K562 (cell line): ENCODE measurements at regions not wholly inside any gene's neighbourhood (a gene's known extent, or its start where the extent isn't known, plus 50 kb on each side); places are given as distances from the start of the nearest gene placed in this dataset.

Experiments
- ATAC-seq: fragments of 200-7000 bp; cut with Tn5 transposase; 3 replicates; pipeline ENCODE4 v1.9.1; 2020; ENCODE audit warnings: moderate library complexity
- BruUV-seq: library from RNA; stranded (reverse); fragments of 400-500 nt; replicated peaks from 2 replicates; lab custom pipeline; 2021; lab: Mats Ljungman, UMichigan
- CTCF ChIA-PET: fragments of 300-600 bp; formaldehyde crosslinking; extraction: SDS; loops from one replicate; lab custom pipeline; 2021; ENCODE audit warnings: low intra/inter-chr PET ratio; lab: Yijun Ruan, JAX
- POLR2A ChIA-PET: fragments of 300-600, 350-650 bp; sonication (Branson Sonifier 250); formaldehyde crosslinking; extraction: SDS; loops from one replicate; lab custom pipeline; 2021; ENCODE audit warnings: antibody characterized with exemption, inconsistent platforms; lab: Yijun Ruan, JAX
- DNase-seq, 4 experiments: peaks; one replicate each; pipeline versions ENCODE4 v3.0.0 to v3.0.0-alpha.2; 2011 to 2018; ENCODE audit warnings: low spot score in 3 of 4, mixed read lengths in 3 of 4; ENCODE audit errors: extremely low read depth in 1 of 4
- FAIRE-seq: peaks from 2 replicates; lab custom pipeline; 2011; peaks lifted over from hg19 to GRCh38; lab: Jason Lieb, UNC
- H2AFZ ChIP-seq: 2 replicates; pipeline ENCODE4 v1.6.0; 2011; ENCODE audit warnings: low read depth, low read length, control low read depth, inconsistent platforms
- H3K27ac ChIP-seq: fragments of 200-600 bp; 3 replicates; pipeline ENCODE4 v1.8.0; 2011; ENCODE audit warnings: low read depth, mild to moderate bottlenecking, control low read depth, inconsistent platforms, low read length, moderate library complexity, mixed read lengths; ENCODE audit errors: extremely low read depth
- H3K27me3 ChIP-seq, 2 experiments: fragments of 300-600 bp in 1 of 2; 2 replicates in 1 of 2; 3 replicates in 1 of 2; pipeline versions ENCODE4 v1.6.0 to v1.8.0; 2011; ENCODE audit warnings: inconsistent platforms in 2 of 2, low read length in 2 of 2, mild to moderate bottlenecking in 1 of 2, mixed read lengths in 1 of 2, moderate library complexity in 1 of 2; ENCODE audit not compliant: control insufficient read depth in 2 of 2, insufficient read depth in 2 of 2
- H3K36me3 ChIP-seq: fragments of 300-600 bp; 3 replicates; pipeline ENCODE4 v1.8.0; 2011; ENCODE audit warnings: mild to moderate bottlenecking, low read length, inconsistent platforms; ENCODE audit not compliant: control insufficient read depth, insufficient read depth
- H3K4me1 ChIP-seq, 2 experiments: fragments of 200-600 bp in 1 of 2; replicated peaks in 1 of 2; 2 replicates in 1 of 2; 3 replicates in 1 of 2; pipeline versions ENCODE4 v1.5.1 to v1.8.0; 2011; ENCODE audit warnings: inconsistent platforms in 2 of 2, low read length in 2 of 2, mild to moderate bottlenecking in 1 of 2, mixed read lengths in 1 of 2, moderate library complexity in 1 of 2; ENCODE audit not compliant: control insufficient read depth in 2 of 2, insufficient read depth in 2 of 2
- H3K4me2 ChIP-seq: 2 replicates; pipeline ENCODE4 v1.6.1; 2011; ENCODE audit warnings: low read length, control low read depth, inconsistent platforms, mixed read lengths; ENCODE audit not compliant: insufficient read depth
- H3K4me3 ChIP-seq: fragments of 200-600 bp; sonication (generic), shearing (Covaris generic); 2 replicates; pipeline ENCODE4 v1.5.1; 2016; ENCODE audit warnings: control low read depth, inconsistent platforms
- H3K79me2 ChIP-seq: fragments of 200-600 bp; 3 replicates; pipeline ENCODE4 v1.8.0; 2011; ENCODE audit warnings: low read length, inconsistent platforms; ENCODE audit not compliant: control insufficient read depth, insufficient read depth
- H3K9ac ChIP-seq, 2 experiments: 2 replicates each; pipeline versions ENCODE4 v1.6.0 to v1.6.1; 2011; ENCODE audit warnings: low read depth in 2 of 2, low read length in 2 of 2, control low read depth in 1 of 2, inconsistent platforms in 1 of 2, mild to moderate bottlenecking in 1 of 2, mixed read lengths in 1 of 2; ENCODE audit not compliant: insufficient read depth in 1 of 2
- H3K9me1 ChIP-seq: one replicate; pipeline ENCODE4 v1.6.0; 2011; ENCODE audit warnings: inconsistent platforms, mild to moderate bottlenecking, low read length, moderate library complexity; ENCODE audit not compliant: control insufficient read depth, insufficient read depth
- H3K9me3 ChIP-seq: replicated peaks from 2 replicates; pipeline ENCODE4 v1.5.1; 2011; ENCODE audit warnings: low read depth, low read length, inconsistent platforms; ENCODE audit not compliant: control insufficient read depth, insufficient read depth
- H4K20me1 ChIP-seq: replicated peaks from 2 replicates; pipeline ENCODE4 v1.6.1; 2011; ENCODE audit warnings: low read length, inconsistent platforms, mixed read lengths; ENCODE audit not compliant: control insufficient read depth, insufficient read depth
- CTCF ChIP-seq, 3 experiments: IDR thresholded peaks in 2 of 3; conservative IDR thresholded peaks in 1 of 3; 2 replicates each; pipeline ENCODE4 v1.5.1; 2011 to 2012; ENCODE audit warnings: low read length in 3 of 3, mild to moderate bottlenecking in 3 of 3, control low read depth in 2 of 3, improper control_type of control experiment in 1 of 3, inconsistent platforms in 1 of 3, low read depth in 1 of 3, mixed read lengths in 1 of 3, moderate library complexity in 1 of 3; ENCODE audit not compliant: insufficient read depth in 2 of 3
- PKNOX1 ChIP-seq: fragments of 450-650 bp; IDR thresholded peaks from 2 replicates; pipeline ENCODE4 v1.6.1; 2016
- RAD21 ChIP-seq, 2 experiments: fragments of 250-450 bp in 1 of 2; fragments of 450-650 bp in 1 of 2; sonication (Bioruptor Pico) in 1 of 2; formaldehyde crosslinking in 1 of 2; IDR thresholded peaks in 1 of 2; conservative IDR thresholded peaks in 1 of 2; 2 replicates each; pipeline versions ENCODE4 v1.4.0 to v1.8.0; 2020 to 2022; ENCODE audit warnings: mild to moderate bottlenecking in 2 of 2, moderate library complexity in 1 of 2
- RNF219 ChIP-seq: fragments of 250-450 bp; sonication (Bioruptor Pico); IDR thresholded peaks from 2 replicates; pipeline ENCODE4 v1.5.0; 2022; ENCODE audit warnings: mild to moderate bottlenecking
- SMC3 ChIP-seq: conservative IDR thresholded peaks from 2 replicates; pipeline ENCODE4 v1.6.1; 2011; ENCODE audit warnings: low read depth, low read length, improper control_type of control experiment; ENCODE audit not compliant: insufficient read depth
- YY1 ChIP-seq, 3 experiments: IDR thresholded peaks; 2 replicates each; pipeline ENCODE4 v1.6.1; 2011; ENCODE audit warnings: low read length in 2 of 3, mild to moderate bottlenecking in 2 of 3, moderate library complexity in 2 of 3, borderline replicate concordance in 1 of 3, control low read depth in 1 of 3, low read depth in 1 of 3; ENCODE audit not compliant: insufficient read depth in 3 of 3, insufficient replicate concordance in 2 of 3, control insufficient read depth in 1 of 3, insufficient read length in 1 of 3; ENCODE audit errors: extremely low read depth in 1 of 3
- WGBS: fragments of 100-300 bp; shearing (Covaris generic); methylation state at CpG from one replicate; pipeline ENCODE4 v1.1.6; 2016; ENCODE audit warnings: low coverage, mixed read lengths; ENCODE audit not compliant: insufficient coverage; ENCODE audit errors: missing lambda C conversion rate; 5-methylcytosine and 5-hydroxymethylcytosine counted together
- in situ Hi-C: fragments of 300-500 bp; cut with MboI; formaldehyde crosslinking; loops from 4 replicates; pipeline ENCODE4 v1.15.0; 2018; ENCODE audit warnings: inconsistent platforms, mixed read lengths
- intact Hi-C: fragments of 100-400 bp; cut with micrococcal nuclease; formaldehyde crosslinking; loops from 2 replicates; pipeline ENCODE4 v1.14.2; 2022

- Histone ChIP-seq H3K27ac (no peak overlapping the region), H3K79me2 (no peaks in the 10 kb centered on the region), H3K9me1 (no peaks in the 10 kb centered on the region), H3K4me2 (no peak overlapping the region), H3K4me3 (no peak overlapping the region), H3K4me1 (no peaks in the 10 kb centered on the region), H3K9ac (no peak overlapping the region), H3K27me3 (no peaks in the 10 kb centered on the region), H4K20me1 (no peaks in the 10 kb centered on the region), H2AFZ (no peak overlapping the region), H3K9me3 (no peaks in the 10 kb centered on the region), H3K36me3 (no peaks in the 10 kb centered on the region)
- intact Hi-C loops: no loop called here
- FAIRE-seq (no peak), DNase-seq (peak; percentile 7 to 17 (median 16)), ATAC-seq (no peak)
- WGBS: 0% methylated on average over 6 of the region's 7 CpGs
- ChIA-PET POLR2A (no interaction called here), CTCF (no interaction called here)
- in situ Hi-C loops: no loop called here
- no TSS peak for BruUV-seq
- TF ChIP-seq YY1 (IDR thresholded peaks at IDR 0.05; ENCODE audit: borderline replicate concordance in 1 of 3, control insufficient read depth in 1 of 3, extremely low read depth in 1 of 3, insufficient read depth in 3 of 3, insufficient read length in 1 of 3, insufficient replicate concordance in 2 of 3, low read depth in 1 of 3, low read length in 2 of 3) (no peak), SMC3 (0 out of 2 replicates have a peak, but pooled peaks have one; percentile 20), RNF219 (no peak), CTCF (IDR thresholded peaks at IDR 0.05 in 2 of 3, conservative IDR thresholded peaks at IDR 0.05 in 1 of 3; ENCODE audit: insufficient read depth in 2 of 3, low read depth in 1 of 3, low read length in 3 of 3) (peak; percentile 18 to 55 (median 54); a peak in 3 of 6 replicates), PKNOX1 (peak; percentile 31; the same call in 1 of the 2 replicates), RAD21 (CRISPR knock-in tag; conservative IDR thresholded peaks at IDR 0.05 in 1 of 2, IDR thresholded peaks at IDR 0.05 in 1 of 2) (peak in 1 of 2 experiments; percentile 53; a peak in 2 of 4 replicates)
Measured at GRCh38 chr9:78601957-78602565, 305.1 kb downstream of the PSAT1 start.
